SH-SY5Y (cell line): ENCODE measurements at regions not wholly inside any gene's neighbourhood (a gene's known extent, or its start where the extent isn't known, plus 50 kb on each side); places are given as distances from the start of the nearest gene placed in this dataset.

Source experiments
- GATA2 ChIP-seq: IDR thresholded peaks from 2 replicates; pipeline ENCODE4 v1.6.1; 2011; ENCODE audit warnings: mild to moderate bottlenecking, low read depth, low read length
- GATA3 ChIP-seq: IDR thresholded peaks from 2 replicates; pipeline ENCODE4 v1.6.1; 2011; ENCODE audit warnings: low read depth, mild to moderate bottlenecking, low read length, moderate library complexity

GRCh38 chr11:8321876-8322275 is 58.2 kb upstream of the LMO1 start:
- no peak for TF ChIP-seq GATA3
- no peak for TF ChIP-seq GATA2
